GM18873 (cell line): ENCODE measurements at regions not wholly inside any gene's neighbourhood (a gene's known extent, or its start where the extent isn't known, plus 50 kb on each side); places are given as distances from the start of the nearest gene placed in this dataset.

ENCODE experiments used
- ATAC-seq: cut with Tn5 transposase; IDR thresholded peaks from one replicate; pipeline ENCODE4 v1.9.1; 2021; ENCODE audit warnings: mild to moderate bottlenecking, moderate library complexity, moderate number of reproducible peaks; ENCODE audit not compliant: unreplicated experiment, low FRiP score

DNA sequence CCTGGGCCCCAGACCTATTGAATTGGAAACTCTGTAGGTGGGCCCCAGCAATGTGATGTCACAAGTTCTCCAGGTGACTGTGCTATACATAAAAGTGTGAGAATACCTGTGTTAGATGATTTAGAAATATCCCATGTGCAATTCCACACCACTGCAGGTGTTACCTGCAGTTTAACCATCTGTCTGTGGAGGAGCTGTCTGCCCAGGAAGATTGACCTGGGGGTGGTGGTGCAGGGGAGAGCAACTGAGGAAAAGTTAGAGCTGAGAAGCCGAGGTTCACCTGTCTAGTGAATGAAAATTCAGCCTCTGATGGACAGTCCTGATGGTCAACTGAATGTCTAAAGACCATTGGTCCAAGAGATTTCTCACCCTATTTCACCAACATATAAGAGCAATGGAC lies 132.2 kb upstream of the SLC24A5 start:
- ATAC-seq, result no peak

GRCh38 chr15:47990821-47991220 lies 130.0 kb upstream of the SLC24A5 start:
- ATAC-seq, result no peak

DNA sequence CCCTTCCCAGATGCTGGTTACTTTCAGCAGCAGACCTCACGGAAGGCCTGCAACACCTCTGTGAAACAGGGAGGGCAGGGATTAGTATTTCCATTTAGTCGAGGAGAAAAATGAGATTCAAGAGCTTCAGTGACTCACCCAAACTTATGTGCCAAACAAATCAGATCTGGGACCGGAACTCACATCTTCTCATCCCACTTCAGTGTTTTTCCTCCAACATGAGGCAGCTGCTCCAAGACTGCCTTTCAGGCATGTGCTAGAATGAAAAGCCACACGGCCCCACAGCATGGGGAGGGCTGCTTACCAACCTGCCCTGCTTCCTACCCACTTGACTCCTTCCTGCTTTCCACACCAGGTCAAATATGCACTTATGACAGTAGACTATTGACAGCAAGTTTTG lies 129.4 kb upstream of the SLC24A5 start:
- no peak for ATAC-seq

- no peak for ATAC-seq
Observed at GRCh38 chr15:47993051-47993450, 127.7 kb upstream of the SLC24A5 start.

DNA sequence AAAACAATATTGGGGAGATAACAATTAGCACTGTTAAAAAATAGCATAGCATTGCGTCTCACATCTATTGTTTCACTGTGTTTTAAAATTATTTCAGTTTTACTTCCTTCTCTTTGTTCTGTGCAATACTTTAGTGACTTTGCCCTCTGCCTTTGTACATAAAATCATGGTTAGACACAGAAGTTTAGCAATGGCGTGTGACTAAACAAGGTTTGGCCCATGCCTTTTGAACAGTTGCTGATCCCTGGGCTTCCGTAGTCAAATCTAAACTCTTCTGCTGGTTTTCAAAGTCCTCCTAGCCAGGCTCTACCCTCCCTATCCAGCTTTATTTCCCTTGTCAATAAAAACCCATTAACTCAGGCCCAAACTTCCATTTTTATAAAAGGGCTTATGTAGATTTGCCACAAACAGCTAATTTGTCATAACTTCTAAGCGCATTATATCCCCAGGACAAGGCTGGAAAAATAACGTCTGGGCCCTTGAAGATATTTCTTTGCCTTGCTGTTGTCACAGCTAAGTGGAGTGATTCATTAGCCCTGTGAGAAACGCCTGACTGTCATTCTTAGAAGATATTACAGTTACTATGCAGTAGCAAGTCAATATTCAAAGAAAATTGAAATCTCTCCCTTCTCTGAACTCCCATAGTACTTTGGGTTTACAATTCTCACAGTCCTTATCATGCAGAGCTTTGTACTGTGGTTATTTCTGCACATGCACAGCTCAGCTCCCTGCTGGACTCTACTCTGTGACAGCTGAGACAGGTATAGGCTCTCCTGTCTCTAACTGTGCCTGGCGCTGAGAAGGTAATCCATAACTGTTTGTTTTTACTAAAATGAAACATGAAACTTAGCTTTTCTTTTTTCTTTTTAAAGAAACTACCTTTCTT lies 123.4 kb upstream of the SLC24A5 start:
- no peak for ATAC-seq

- no peak for ATAC-seq
Observed at GRCh38 chr15:47998619-47999019, 122.2 kb upstream of the SLC24A5 start.

DNA sequence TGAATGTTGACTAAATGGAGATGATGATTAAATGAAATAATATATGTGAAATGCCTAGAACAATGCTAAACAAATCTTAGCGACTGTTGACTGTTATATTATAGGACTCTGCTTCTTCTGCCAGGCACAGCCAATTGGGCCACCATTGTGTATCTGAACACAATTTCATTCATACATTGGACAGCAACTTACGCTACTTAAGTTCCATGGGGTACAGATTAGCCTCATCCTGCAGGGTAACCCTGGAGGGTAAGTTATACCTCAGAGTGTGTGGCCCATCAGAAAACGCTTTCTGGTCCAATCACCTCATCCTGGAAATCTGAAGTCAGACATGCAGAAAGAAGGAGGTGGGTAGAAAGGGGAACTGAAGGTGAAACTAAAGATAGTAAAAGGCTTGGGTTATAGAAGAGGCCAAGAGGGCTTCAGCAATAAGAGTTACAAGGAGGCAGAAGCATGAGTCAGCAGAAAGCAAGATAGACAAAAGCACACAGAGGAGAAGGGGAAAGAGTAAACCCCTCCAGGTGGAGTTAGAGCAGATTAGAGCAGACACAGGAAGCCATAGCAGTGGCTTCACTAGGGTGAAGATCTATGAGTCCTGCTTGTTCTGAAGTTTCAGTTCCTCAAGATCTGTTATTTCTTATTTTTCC lies 119.3 kb upstream of the SLC24A5 start:
- ATAC-seq, result peak; percentile 93

DNA sequence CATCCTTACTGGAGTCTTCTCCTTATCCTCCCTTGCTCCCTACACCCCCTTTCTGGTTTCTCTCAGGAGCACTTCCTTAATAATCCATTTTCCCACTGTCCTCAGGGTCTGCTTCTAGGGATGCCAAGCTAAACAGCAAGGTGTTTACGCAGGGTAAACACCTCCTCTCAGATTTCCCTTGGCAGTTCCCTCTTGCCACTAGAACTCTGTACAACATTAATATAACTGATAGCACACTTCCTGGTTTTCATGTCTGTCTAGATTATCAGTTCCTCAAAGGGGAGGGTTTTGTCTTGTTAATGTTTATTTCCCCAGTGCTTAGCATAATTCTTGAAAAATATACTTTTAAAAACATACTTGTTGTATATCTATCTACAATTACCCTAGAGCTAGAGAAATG lies 118.0 kb upstream of the SLC24A5 start:
- ATAC-seq, result no peak

DNA sequence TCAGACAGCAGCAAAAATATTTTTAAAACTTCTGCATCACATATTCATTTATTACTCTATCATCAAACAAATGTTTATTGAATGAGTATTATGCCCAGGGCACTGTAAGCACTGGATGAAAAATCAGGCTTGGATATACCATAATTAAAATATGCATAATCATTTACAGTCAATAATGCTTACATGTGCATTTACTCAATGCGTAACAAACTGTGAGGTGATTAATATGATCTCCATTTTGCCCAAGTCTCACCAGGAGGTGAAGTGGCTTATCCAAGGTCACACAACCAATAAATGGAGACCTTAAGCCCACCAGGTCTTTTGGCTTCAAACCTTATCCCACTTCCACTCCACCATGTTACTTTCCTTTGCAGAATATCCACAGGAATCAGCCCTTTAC lies 117.3 kb upstream of the SLC24A5 start:
- ATAC-seq, result no peak

DNA sequence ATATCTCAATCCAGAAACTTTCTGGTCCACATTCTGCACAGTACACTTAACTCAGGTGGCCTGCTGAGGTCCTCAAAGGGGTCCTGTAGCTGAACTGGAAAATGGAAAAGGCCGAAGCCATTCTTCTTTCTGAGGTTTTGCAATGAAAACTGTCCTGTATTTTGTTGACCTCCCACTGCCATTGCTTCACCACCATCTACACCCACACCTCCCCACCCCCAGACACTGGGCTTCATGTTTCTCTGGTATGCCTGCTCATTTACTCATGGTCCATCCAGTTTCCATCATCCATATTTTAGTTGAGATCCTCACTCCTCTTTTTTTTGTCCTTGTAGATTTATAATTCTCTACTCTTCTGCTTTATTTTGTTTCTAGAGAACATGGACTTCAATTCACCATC lies 115.7 kb upstream of the SLC24A5 start:
- ATAC-seq, result no peak

- no peak for ATAC-seq
Observed at GRCh38 chr15:48006031-48006511, 114.7 kb upstream of the SLC24A5 start.

- no peak for ATAC-seq
Observed at GRCh38 chr15:48010316-48010715, 110.5 kb upstream of the SLC24A5 start.

GRCh38 chr15:48012191-48012590 lies 108.6 kb upstream of the SLC24A5 start:
- no peak for ATAC-seq

- ATAC-seq, result no peak
Observed at GRCh38 chr15:48016865-48017264, 103.9 kb upstream of the SLC24A5 start.

DNA sequence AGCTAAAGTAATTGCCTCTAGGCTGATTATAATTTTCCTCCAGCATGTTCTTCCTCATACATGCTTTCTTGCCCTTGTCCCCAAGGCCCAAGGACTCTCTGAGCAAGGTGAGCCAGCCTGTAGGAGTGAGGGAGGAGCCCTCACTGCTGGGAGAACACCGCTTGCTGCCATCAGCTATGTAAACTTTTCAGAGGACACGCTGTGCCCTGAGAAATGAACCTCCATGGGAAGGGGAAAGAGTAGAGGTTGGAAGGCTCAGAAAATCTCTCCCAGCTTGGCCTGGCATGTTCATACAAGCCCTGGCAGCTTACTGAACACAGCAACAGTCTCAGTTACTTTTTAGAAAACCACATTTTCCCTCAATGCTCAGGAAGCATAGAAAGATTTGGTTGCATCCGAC lies 103.0 kb upstream of the SLC24A5 start:
- ATAC-seq, result no peak

DNA sequence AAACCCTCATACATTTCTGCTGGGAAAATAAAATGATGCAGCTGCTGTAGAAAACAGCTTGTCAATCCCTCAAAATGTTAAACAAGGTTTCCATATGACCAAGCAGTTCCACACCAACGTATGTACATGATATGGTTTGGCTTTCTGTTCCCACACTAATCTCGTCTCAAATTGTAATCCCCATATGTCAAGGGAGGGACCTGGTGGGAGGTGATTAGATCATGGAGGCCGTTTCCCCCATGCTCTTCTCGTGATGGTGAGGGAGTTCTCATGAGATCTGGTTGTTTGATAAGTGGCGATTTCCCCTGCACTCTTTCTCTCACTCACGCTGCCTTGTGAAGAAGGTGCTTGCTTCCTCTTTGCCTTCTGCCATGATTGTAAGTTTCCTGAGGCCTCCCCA lies 100.6 kb upstream of the SLC24A5 start:
- ATAC-seq, result no peak

- ATAC-seq, result no peak
Observed at GRCh38 chr15:48021336-48022086, 99.3 kb upstream of the SLC24A5 start.

- no peak for ATAC-seq
Observed at GRCh38 chr15:48025118-48025517, 95.7 kb upstream of the SLC24A5 start.

- ATAC-seq, result no peak
Observed at GRCh38 chr15:48028712-48029111, 92.1 kb upstream of the SLC24A5 start.

GRCh38 chr15:48029642-48030041 lies 91.1 kb upstream of the SLC24A5 start:
- ATAC-seq, result no peak

DNA sequence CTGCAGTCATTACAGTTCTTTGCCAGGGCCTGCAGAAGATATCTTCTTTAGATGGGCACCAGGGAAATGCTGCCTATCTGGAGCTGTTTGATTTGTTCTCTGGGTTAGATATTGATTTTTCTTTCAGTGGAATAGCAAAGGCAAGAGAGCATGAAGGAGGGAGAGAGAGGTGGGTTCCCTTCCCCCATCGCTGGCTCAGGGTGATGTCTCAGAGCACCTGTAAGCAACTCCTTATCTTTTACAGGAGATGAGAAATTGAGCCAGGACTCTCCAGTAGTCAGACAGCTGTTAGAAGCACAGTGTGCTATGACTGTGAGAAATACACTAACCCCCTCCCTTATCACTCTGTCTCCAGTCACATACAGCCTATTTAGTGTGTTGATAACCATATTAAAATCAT lies 89.3 kb upstream of the SLC24A5 start:
- ATAC-seq, result no peak
